NCI-H2171 (cell line): ENCODE measurements at regions not wholly inside any gene's neighbourhood (a gene's known extent, or its start where the extent isn't known, plus 50 kb on each side); places are given as distances from the start of the nearest gene placed in this dataset.
"Not testable (repeated sequence)": the region's sequence is repeated elsewhere in the genome, so short reads cannot be mapped to it uniquely, and the experiment has no call there.

ENCODE experiments used
- DNase-seq: peaks from one replicate; lab custom pipeline; 2025; lab: John Stamatoyannopoulos, UW

DNA sequence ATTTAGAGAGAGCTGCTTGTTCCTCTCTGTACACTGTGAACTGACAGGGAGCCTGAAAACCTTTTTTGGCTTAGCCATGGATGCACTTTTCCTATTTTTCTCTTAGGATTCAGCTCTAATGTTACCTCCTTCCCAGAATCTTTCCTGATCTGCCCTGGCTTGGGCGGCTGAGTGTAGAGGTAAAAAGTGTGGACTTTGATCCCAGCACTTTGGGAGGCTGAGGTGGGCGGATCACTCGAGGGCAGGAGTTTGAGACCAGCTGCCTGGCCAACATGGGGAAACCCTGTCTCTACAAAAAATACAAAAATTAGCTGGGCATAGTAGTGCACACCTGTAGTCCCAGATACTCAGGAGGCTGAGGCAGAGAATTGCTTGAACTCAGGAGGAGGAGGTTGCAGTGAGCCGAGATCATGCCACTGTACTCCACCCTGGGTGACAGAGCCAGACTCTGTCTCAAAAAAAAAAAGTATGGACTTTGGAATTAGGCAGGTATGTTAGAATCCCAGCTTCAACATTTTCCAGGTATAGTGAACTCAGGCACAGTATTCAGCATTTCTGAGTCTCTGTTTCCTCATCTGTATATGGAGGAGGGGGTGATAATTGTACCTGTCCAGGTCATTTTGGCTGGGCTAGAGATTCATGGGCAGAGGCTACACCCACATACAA lies 212.5 kb upstream of the EEF2KMT start:
- DNase-seq: no peak

DNA sequence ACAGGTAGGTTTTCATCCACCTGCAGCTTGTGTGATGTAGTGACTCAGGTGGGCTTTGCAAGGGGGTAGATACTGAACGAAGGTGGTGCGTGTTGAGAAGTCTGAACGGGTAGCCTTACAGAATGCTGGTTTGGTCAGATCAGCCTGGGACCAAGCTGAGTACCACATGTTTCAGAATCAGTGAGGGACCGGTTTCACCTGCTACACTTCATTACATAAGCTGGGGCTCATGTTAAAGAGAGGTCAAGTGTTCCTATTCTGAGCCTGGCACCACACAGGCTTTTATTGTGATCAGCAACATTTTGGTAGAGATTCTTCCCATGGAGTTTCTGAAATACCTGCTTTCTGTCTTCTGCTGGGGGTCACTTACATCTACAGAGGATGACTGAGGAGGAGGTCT lies 207.4 kb upstream of the EEF2KMT start:
- no peak for DNase-seq

DNA sequence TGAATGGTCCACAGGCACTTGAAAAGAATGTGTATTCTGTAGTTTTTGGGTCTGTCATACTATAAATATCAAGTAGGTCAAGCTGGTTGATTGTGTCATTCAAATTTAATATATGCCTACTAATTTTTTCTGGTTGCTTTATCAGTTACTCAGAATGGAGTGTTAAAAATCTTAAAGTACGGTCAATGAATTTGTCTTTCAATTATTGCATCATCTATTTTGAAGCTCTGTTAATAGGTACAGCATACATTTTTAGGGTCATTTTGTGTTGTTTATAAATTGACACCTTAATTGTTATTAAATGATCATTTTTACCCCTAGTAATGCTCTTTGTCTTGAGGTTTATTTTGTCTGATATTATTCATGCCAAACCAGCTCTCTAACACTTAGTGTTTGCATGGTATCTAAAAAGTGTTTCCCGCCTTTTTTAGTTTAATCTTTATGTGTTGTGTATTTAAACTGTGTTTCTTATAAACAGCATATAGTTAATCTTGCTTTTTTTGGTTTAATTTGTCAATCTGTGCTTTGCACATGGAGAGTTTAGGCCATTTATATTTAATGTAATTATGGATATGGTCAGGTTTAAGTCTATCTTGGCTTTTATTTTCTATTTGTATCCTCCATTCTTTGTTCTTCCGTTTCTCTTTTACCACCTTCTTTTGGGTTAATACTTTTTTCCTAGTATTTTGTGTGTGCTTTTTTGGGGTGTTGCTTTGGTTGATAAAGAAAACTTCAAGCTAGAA lies 204.9 kb upstream of the EEF2KMT start:
- DNase-seq: no peak

DNA sequence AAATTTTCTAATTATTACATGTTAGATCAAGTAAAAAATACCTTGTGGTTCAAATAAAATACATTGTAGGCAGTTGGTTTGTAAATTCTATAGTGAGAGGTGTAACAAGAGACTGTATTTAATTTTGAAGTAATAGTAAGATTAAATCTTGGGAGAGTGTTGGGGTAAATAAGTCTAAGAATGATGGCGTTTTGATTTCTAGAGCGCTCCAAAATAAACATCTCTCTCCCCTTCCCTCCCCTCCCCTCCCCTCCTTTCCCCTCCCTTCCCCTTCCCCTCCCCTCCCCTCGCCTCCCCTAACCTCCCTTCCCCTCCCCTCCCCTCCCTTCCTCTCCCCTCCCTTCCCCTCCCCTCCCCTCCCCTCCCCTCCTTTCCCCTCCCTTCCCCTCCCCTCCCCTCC lies 200.6 kb upstream of the EEF2KMT start:
- DNase-seq: no peak

DNA sequence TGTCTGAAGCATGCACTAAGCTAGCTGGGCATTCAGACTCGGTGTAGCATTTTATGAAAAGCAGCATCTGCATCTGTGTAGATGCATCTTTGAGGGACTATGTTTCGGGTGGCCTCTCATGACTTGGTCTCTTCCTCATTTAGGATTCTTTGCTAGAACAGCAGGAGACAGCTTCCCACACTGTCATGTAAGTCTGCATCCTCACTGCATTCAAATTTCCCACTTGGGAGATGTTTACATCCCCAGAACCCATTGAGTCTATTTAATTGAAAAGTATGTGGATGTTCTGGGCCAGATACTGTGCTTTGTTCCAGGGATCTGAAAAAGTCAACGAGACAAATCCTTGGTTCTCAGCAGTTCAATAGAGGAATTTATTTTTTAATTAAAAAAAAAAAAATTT lies 198.6 kb upstream of the EEF2KMT start:
- no peak for DNase-seq

DNA sequence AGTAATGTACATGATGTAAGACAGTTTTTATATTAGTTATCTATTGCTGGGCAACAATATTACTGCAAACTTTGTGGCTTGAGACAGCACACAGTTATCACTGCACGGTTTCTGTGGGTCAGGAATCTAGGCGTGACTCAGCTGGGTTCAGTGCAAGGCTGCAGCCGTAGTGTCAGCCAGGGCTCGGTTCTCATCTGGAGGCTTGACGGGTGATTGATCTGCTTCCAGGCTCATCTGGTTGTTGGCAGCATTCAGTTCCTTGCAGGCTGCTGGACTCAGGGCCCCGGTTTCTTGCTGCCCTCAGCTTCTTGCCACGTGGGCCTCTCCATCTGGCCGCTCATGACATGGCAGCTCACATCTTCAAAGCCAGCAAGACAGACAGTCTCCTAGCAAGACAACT lies 197.7 kb upstream of the EEF2KMT start:
- DNase-seq: not testable (repeated sequence)

DNA sequence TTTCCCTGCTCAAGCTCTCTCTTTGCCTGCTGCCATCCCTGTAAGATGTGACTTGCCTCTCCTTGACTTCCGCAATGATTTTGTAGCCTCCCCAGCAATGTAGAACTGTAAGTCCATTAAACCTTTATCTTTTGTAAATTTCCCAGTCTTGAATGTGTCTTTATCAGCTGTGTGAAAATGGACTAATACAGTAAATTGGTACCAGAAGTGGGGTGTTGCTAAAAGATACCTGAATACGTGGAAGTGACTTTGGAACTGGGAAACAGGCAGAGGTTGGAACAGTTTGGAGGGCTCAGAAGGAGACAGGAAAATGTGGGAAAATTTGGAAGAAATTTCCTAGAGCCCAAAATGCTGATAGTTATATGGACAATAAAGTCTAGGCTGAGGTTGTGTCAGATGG lies 184.6 kb upstream of the EEF2KMT start:
- DNase-seq: not testable (repeated sequence)

DNA sequence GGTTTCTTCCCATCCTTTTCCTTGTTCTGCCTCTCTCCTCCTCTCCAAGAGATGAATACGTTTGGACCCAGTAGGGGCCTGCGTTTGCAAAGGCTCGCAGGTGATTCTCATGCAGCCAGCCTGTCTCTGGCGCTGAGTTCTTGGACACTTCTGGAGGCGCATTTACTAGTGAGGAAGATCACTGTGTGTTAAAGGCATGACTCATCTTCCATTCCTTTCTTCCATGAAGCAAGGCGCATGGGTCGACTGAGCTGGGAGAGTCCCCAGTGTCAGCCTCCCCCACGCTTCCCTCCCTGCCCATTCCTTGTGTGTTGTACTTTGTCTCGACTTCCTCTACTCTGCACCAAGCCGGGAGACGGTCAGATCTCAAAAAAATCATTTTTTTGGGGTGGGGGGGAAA lies 159.9 kb upstream of the EEF2KMT start:
- DNase-seq: no peak

DNA sequence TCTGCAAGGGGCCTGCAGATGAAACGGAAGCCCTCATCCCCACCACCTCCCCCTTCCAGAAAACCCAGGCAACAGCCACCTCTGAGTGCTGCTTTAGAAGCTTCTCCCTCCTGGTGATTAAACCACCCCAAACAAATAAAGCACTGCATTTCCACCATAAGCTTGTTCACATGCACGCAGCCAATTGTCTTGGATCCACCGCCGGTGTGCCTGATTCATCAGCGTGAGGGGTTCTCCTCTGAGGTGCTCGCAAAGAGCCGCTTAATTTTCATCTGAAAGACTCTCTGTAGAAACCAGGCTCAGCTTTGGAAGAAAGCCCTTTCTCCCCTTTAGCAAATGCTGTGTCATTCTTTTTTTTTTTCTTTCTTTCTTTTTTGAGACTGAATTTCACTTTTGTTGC lies 155.2 kb upstream of the EEF2KMT start:
- no peak for DNase-seq

DNA sequence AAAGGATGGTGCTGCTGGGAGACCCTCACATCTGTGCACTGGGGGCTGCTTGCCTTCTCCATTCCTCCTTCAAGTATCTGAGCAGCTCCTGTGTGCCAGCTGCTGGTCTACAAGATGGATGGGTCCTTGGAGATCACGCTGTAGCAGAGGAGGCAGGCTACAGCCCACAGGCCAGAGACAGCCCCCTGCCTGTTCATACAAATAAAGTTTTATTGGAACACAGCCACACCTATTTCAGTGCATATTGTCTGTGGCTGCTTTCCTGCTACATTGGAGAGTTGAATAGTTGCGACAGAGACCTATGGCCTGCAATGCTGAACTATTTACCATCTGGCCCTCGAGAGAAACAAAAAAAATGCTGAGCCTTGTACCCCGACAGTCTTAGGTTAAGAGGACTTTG lies 149.8 kb upstream of the EEF2KMT start:
- DNase-seq: not testable (repeated sequence)

DNA sequence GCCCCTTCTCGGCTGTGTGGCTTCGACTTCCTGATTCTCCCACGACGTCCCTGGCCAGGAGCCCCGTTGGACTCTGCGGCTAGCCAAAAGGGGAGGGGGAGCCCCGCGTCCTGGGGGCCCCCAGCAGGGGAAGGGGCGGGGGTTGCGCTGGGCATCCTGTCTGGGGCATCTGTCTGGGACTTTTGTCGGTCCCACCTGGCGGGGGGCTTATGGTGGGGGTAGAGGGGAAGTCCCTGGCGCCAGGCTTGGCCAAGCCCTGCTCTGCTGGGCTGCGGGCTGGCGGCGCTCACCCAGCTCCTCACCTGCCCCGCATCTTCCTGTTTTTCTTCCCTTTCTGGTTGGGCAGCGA lies 142.7 kb upstream of the EEF2KMT start:
- not testable (repeated sequence) for DNase-seq

DNA sequence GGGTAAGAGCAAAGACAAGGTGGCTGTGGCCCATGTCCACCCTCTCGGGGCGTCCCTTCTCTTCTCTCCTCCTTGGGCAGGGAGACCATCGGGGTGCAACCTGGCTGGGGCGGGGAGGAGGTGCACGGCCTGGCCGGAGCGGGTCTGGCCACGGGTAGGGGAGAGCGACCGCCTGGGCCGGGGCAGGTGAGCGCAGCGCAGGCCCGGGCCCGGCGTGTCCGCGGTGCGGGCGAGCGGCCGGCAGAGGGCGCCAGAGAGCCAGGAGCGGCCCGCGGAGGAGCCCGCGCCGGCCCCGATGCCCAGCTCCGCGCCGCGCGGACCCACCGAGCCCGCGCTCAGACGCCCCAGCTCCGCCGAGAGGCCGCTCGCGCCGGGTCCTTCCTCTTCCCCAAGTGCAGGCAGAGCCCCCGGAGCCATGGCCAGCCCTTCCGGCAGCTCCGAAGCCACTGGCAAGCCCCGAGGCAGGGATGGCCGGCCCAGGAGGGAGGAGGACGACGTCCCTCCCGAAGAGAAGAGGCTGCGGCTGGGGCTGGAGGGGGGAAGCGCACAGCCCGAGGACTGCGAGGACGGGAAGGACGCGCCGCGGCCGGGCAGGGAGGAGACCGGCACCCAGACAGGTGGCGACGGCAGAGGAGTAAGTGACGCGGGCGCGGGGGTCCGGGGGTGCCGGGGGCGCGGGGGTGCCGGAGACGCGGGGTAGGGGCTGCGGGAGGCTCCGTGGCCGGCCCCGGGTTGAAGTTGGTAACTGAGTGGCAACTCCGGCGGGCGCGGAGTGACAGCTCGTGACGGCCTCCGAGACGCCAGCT lies 142.1 kb upstream of the EEF2KMT start:
- not testable (repeated sequence) for DNase-seq

DNA sequence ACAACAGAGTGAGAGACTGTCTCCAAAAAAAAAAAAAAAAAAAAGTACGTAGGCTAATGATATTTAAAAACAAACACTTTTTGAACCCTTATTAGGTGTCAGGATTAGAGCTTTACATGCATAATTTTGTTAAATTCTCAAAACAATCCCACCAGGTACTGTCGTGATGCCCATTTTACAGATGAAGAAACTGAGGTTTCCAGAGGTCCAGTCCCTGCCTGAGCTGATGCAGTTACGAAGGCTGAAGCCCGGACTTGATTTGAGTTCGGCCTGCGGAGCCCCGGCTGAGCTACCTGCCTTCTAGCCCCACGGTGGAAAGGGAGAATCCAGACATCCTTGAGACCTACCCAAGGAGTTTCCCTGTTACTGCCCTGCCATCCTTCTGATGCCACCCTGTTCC lies 137.5 kb upstream of the EEF2KMT start:
- DNase-seq: no peak

DNA sequence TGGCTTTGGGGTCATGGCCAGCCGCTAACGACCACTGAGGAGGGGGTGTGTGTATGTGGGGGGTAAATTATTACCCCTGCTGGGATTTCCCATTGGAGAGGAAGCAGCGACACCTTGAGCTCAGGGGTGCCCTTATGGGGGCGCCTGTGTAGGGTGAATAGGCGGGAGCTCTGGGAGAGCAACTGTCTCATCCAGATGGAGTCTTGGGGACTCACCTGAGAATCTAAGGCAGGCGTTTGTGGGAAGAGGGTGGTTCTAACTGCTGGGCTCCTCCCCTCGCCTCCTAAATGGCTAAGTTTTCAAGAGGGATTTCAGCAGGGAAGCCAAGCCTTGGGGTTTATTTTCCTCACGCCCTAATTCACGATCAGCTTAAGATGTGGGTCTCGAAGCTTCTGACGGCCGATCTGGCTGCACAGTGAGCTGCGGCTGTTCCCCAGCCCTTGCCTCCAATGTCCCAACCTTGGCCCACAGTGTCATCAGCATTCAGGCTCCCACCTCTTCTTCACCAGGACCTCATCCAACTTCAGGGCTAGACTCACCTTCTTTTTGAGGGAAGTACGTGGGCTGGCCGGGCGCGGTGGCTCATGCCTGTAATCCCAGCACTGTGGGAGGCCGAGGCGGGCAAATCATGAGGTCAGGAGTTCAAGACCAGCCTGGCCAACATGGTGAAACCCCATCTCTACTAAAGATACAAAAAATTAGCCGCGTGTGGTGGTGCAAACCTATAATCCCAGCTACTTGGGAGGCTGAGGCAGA lies 136.9 kb upstream of the EEF2KMT start:
- no peak for DNase-seq

DNA sequence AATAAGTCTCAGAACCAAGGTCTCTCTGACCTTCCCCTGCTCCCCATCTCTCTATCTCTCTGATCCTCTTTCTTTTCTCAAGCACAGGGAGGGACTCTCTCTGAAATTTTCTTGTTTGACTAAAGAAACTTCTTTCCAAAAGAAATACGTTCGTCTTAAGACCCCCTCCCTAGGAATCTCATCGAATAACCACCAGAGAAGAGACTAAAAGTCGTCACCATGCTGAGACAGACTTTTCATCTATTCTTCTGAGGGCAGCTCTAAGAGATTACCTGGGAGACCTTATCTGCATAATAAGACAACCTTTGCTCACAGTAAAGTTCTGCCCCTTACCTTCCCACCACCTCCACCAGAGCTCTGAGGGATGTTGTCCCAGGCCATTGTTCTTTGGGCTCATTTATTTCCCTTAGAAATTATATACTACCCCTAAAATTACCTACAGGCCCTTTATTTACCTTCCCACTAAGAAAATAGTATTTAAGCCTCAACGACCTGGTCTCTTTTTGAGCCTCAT lies 133.7 kb upstream of the EEF2KMT start:
- DNase-seq: no peak

DNA sequence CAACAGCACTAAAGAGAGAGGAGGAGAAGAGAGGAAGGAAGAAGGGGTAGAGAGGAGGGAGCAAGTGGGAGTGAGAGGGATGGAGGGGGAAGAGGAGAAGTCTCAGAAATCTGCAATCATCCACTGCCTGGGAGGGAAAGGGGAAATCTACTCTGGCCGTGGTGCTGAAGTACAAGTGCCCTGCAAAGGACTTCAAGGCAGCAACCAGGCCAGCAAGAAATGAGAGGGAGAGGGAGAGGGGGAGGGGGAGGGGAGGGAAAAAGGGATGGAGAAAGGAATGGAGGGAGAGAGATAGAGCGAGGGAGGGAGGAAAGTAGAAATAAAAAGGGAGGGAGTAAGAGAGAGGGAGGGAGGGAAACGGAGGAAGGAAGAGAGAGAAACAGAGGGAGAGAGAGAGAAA lies 130.8 kb upstream of the EEF2KMT start:
- DNase-seq: no peak

DNA sequence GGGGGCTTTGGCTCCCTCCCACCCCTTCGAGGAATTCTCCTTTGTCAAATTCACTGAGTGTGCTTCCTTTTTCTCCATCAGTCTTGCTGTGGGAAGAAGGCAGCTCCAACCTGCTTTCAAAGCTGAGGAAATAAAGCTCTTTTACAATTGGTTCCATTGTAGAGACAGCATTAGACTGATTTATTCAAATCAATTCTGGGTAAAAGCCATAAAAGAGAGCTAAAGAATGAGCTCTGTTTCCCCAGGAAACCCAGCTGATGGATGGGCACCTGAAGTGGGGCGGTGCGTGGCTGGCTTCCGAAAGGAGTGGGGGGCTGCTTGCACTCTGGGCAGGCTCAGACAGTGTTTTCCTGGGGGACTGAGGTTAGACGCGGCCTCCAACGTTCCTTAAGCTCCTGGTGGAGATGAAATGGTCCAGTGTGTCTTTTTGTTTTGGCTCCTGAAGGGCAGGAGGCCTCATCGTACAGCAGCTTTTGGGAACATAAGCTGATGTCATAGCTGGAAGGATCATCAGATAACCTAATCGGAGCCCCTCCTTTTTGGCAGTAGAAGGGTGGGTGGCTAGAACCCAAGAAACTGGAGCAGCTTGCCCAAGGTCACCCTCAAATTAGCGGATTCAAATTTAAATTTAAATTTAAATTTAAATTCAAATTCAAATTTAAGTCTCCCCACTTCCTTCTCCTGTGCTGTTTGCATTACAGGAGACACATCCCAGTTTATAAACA lies 128.5 kb upstream of the EEF2KMT start:
- no peak for DNase-seq

DNA sequence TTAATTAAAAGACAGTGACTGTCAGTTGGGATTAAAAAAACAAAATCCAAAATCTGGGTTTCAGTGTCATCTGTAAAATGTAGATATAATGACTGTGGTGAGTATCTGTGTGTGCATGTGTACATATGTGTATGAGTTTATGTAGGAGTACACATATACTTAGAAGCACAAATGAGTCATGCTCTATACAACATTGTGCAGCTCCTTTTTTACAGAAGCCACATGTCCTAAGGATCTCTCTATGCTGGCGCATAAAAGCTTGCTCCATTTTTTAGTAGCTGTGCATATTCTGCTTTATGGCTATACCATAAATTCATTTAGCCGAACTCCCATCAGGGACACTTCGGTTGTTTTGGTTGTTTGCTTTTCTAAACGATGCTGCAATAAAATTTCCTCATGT lies 125.2 kb upstream of the EEF2KMT start:
- DNase-seq: no peak

DNA sequence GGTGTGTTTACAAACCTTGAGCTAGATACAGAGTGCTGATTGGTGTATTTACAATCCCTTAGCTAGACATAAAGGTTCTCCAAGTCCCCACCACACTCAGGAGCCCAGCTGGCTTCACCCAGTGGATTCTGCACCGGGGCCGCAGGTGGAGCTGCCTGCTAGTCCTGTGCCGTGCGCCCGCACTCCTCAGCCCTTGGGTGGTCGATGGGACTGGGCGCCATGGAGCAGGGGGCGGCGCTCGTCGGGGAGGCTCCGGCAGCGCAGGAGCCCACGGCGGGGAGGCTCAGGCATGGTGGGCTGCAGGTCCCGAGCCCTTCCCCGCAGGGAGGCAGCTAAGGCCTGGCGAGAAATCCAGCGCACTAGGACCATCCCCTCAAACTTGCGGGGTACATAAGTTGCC lies 124.2 kb upstream of the EEF2KMT start:
- DNase-seq: not testable (repeated sequence)

DNA sequence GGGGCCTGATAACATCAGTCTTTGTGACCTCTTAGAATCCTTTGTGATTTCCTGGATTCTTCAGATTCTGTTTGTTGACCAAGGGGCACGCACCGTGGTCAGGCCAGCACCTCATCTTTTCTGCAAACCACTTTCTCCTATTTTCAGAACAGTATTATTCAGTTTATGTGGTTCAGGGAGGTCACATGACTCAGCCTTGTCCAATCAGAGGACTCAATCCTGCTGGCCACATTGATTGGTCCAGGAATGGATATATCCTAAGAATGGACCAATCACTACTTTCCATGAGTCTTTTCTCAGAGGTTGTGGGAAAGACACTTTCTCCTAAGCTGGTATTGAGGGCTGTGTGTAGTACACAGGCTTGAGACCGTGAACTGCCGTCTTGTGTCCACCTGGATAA lies 123.1 kb upstream of the EEF2KMT start:
- no peak for DNase-seq

DNA sequence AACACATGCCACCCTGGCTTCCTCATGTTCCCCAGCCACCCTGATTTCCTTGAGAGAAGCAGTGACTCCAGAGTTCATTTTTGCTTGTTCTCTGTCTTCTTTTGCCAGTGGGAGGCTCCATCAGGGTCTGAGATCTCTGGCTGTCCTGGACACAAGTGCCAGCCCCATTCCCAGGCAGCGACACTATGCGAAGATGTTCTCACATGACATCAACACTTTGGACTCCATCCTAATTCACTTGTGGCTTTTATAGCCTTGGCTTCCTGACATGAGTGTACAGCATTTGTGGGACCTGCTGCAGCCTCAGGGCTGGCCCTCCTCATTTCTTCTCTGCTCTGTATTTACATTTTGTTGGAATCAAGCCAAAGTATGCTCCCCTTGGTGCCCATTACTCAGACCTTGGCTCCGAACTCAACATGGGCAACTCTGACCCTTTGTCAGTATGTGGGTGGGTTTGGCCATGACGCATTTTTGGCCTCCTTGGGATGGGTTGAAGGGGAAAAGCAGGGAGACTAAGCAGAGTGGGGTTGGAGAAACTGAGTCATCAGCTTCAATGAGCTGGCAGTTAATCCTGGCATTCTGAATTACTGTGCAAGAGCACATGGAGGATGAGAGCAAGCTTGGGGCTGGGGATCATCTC lies 119.0 kb upstream of the EEF2KMT start:
- DNase-seq: no peak
